Liver (tissue), 3 donors: ENCODE measurements at regions not wholly inside any gene's neighbourhood (a gene's known extent, or its start where the extent isn't known, plus 50 kb on each side); places are given as distances from the start of the nearest gene placed in this dataset.

Experiments
- CTCF ChIP-seq: fragments of 150-350 bp; IDR thresholded peaks from 2 replicates; pipeline ENCODE4 v1.5.1; 2017; ENCODE audit warnings: improper control_type of control experiment, low read depth, low read length; ENCODE audit not compliant: missing input control
- HNF4A ChIP-seq, 2 donors: conservative IDR thresholded peaks; 2 replicates each; pipeline ENCODE4 v1.6.1; 2016; ENCODE audit warnings: antibody characterized with exemption in 2 of 2, mild to moderate bottlenecking in 2 of 2
- RAD21 ChIP-seq, 2 donors: IDR thresholded peaks; 2 replicates each; pipeline ENCODE4 v1.6.1; 2016; ENCODE audit warnings: antibody characterized with exemption in 2 of 2, mild to moderate bottlenecking in 2 of 2
- REST ChIP-seq: IDR thresholded peaks from 2 replicates; pipeline ENCODE4 v1.6.1; 2016; ENCODE audit warnings: antibody characterized with exemption, mild to moderate bottlenecking
- SP1 ChIP-seq: IDR thresholded peaks from 2 replicates; pipeline ENCODE4 v1.6.1; 2018; ENCODE audit warnings: antibody characterized with exemption, mild to moderate bottlenecking
- TAF1 ChIP-seq: conservative IDR thresholded peaks from 2 replicates; pipeline ENCODE4 v1.6.1; 2016; ENCODE audit warnings: antibody characterized with exemption, mild to moderate bottlenecking
- ZBTB33 ChIP-seq: IDR thresholded peaks from 2 replicates; pipeline ENCODE4 v1.6.1; 2016; ENCODE audit warnings: antibody characterized with exemption
- TF ChIP-seq, protein P1 (sequence below): IDR thresholded peaks from 2 replicates; pipeline ENCODE4 v1.6.1; 2016; ENCODE audit warnings: antibody characterized with exemption
- donor health status: healthy.
- donor health status: healthy.

DNA sequence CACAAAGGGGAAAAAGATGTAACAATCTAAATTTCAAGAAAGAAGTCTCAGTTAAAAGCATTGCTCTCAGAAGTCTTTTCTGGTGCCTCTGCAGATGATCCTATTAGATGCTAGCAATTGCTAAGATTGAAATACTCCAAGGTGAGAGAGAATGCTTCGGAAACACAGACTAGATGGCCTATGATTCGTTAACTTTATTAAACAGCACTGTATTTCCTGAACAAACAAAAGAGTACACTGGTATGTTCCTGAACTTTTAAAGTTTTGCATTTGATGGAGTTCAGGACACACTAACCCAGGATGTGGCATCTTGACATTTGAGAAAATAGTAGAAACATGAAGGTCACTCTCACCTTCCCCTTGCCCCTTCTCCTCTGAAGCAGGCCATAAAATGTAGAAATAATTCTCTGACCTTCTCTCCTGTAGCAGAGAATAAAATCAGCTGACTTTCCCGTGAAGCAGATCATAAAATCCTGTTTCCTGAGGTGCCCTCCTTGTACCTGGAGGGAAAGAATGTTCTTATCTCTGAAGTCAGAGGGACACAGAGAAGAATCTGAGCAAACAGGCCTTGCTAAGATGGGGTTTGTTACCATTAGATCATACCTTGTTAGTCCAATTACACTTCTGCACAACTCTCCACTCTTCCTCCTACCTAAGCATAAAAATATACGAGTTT lies 142.9 kb upstream of the USP25 start:
- TF ChIP-seq CTCF (no peak), SP1 (no peak), HNF4A (conservative IDR thresholded peaks at IDR 0.05) (no peak), TAF1 (no peak), ZBTB33 (no peak), REST (no peak), RAD21 (IDR thresholded peaks at IDR 0.05) (no peak)
- TF ChIP-seq, protein P1, sequence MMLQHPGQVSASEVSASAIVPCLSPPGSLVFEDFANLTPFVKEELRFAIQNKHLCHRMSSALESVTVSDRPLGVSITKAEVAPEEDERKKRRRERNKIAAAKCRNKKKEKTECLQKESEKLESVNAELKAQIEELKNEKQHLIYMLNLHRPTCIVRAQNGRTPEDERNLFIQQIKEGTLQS: no peak
